Ammon's horn (tissue), 1 donor: ENCODE measurements at regions not wholly inside any gene's neighbourhood (a gene's known extent, or its start where the extent isn't known, plus 50 kb on each side); places are given as distances from the start of the nearest gene placed in this dataset.
"Not testable (repeated sequence)": the region's sequence is repeated elsewhere in the genome, so short reads cannot be mapped to it uniquely, and the experiment has no call there.

Experiments used
- DNase-seq: peaks from one replicate; pipeline ENCODE4 v3.0.0-alpha.2; 2016; ENCODE audit warnings: low spot score

GRCh38 chr14:38710196-38710595 is 392.8 kb downstream of the SEC23A start:
- no peak for DNase-seq

DNA sequence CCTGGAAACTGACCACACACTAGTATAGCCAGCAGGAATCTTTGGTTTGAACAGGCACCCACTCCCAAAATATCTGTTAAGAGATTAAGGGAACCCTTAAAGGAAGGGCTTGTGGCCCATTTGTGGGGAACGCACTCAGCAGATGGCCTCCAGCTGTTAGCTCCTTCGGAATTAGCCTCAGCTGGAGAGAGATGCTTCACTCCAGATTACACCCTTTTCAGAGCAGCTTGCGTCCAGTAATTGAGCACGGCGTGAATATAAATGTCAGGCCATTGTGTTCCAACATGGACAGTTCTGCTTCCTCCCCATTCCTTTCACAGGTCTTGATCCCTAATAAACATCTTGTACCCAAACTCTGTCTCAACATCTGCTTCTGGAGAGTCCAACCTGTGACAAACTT is 397.8 kb downstream of the SEC23A start:
- DNase-seq, result no peak

GRCh38 chr14:38704220-38704619 is 398.8 kb downstream of the SEC23A start:
- no peak for DNase-seq

DNA sequence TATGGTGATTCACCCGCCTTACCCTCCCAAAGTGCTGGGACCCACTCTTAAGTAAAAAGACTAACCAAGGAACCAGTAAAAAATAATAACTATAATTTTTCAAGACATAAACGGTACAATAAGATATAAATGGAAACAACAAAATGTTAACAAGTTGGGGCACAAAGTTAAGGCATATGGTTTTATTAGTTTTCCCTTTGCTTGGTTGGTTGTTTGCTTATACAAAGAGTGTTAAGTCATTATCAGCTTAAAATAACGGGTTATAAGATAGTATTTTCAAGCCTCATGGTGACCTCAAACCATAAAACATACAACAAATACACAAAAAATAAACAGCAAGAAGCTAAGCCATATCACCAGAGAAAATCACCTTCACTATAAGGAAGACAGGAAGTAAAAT is 406.1 kb downstream of the SEC23A start:
- no peak for DNase-seq

- no peak for DNase-seq
These were observed 409.6 kb downstream of the SEC23A start for GRCh38 chr14:38693423-38693822.

DNA sequence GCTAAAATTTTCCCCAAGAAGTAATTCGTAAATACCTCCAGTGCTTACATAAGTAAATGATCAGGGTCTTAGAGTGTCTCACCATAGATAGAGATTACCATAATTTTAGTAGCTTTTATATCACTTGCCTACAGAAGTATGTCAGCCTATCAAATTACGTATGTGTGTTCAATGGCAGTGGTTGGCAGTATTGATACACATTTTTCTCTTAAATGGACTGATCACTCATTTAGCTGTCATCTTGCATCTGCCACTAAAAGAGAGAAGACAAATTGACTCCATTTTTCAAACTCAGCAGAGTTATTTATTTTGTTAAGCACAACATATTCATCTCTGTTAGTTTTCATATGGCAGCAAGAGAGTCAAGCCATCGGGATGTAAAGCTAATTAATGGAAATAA is 413.1 kb upstream of the CLEC14A start:
- no peak for DNase-seq

DNA sequence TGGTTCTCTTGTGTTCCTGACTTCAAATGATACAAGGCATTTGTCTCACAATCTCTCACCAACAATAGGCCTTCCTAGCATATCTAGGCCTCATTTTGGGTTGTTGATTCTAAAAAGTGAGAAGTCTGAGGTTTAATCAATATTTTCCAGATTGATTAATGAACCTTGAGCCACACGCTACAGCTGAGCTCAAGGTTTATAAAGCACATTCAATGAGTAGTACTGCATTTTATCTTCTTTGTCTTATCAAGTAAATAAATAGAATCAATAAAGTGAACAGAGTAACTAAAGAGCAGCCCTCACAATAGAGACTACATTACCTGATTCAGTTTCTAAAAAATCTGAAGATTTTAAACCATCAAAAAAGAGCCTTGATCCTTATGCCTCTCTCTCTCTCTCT is 407.5 kb upstream of the CLEC14A start:
- no peak for DNase-seq

DNA sequence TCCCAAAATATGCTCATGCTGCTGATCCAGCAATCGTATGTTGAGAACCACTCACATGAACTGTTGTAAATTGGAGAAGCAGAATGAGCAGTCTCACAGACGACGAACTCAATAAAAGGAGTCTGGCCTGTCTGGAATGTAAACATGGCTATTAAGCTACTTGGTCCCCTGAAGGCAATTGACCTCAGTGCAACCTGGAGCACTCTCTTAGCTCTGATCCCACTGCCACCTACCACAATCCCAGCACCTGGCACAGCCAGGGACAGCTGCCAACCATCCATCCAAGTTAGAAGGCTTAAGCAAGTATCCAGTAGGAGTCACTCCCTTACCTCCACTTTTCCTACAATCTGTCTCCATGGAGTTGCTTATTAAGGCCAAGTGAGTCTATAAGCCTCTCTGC is 406.9 kb upstream of the CLEC14A start:
- no peak for DNase-seq

DNA sequence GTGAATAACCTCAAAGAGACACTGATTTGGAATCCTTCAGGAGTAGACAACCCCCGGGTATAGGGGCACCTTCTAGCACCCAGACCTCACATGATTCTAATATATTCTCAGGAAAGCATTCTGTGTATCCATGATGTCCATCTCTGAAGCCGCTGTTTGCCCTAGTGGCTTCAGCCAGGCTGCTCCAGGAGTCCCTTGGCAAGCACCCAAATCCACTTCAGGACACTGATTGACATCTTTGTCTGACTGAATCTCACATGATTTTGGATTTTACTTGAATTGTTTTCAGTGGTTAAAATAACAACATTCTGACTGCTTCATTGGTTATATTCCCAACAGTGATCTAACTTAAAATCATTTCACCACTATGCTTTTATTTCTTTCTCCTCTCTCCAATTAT is 390.5 kb upstream of the CLEC14A start:
- DNase-seq, result peak; percentile 29

- DNase-seq, result not testable (repeated sequence)
These were observed 379.0 kb upstream of the CLEC14A start for GRCh38 chr14:38634913-38635312.

DNA sequence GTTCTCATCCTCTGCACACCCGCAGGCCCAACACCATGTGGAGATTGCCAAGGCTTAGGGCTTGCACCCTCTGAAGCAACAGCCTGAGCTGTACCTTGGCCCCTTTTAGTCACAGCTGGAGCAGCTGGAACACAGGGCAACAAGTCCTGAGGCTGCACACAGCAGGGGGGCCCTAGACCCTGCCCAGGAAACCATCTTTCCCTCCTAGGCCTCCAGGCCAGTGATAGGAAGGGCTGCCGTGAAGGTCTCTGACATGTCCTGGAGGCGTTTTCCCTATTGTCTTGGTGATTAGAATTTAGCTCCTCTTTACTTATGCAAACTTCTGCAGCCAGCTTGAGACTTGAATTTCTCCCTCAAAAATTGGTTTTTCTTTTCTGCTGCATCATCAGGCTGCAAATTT is 373.5 kb upstream of the CLEC14A start:
- no peak for DNase-seq

DNA sequence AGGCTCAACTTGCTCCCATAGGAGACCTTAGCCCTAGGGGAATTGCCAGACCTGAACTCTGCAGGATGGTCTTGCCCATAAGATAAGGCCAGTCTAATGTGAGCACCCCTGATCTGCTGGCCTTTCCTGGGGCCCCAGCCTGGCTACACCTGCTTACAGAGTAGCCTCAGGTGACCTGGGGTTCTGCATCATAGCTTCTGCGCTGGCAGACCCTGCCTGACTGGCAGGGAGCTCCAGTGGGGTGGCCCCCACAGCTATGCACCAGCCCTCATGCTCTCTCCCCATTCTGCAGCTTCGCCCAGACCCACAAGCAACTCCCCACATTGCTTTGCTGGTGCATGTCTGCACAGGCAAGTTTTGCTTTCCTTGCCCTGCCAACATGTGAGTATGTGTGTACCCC is 371.3 kb upstream of the CLEC14A start:
- no peak for DNase-seq

GRCh38 chr14:38623661-38624060 is 367.8 kb upstream of the CLEC14A start:
- DNase-seq, result no peak

- DNase-seq, result no peak
These were observed 362.6 kb upstream of the CLEC14A start for GRCh38 chr14:38618514-38618913.

- peak; percentile 21 for DNase-seq
These were observed 361.1 kb upstream of the CLEC14A start for GRCh38 chr14:38616959-38617358.

DNA sequence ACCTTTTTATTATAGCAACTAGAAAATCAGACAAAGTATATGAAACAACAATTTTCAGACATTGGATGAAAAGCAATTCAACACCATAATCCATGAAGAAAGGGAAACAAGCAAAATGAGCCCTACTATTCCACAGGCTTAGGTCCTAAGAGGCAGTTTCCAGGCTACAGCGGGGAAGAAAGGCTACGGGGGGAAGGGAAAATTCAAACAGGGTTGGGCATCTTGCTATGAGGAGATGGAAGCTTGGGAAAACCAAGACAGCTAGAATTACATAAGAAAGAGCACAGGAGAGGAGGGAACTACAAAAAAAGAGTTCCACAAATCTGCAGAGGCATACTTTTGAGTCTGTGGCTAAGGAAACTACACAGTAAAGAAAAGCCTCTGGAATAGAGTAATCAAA is 356.0 kb upstream of the CLEC14A start:
- DNase-seq, result no peak

DNA sequence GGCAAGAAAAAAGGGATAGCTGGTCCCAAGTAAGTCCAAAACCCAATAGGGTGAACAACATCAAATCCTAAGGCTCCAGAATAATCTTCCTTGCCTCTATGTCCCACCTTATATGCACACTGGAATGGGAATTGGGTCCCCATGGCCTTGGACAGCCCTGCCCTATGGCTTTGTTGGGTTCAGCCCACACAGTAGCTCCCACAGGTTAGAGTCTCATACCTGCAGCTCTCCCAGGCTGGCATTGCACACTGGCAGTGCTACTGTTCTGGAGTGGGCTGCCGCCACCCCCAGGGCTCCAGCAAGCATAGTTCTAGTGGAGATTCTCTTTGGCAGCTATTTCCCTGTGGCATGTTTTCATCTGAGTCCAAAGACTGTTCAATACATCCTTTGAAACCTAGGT is 352.4 kb upstream of the CLEC14A start:
- no peak for DNase-seq

- DNase-seq, result no peak
These were observed 349.6 kb upstream of the CLEC14A start for GRCh38 chr14:38605193-38606114.

GRCh38 chr14:38600572-38600971 is 344.7 kb upstream of the CLEC14A start:
- not testable (repeated sequence) for DNase-seq

DNA sequence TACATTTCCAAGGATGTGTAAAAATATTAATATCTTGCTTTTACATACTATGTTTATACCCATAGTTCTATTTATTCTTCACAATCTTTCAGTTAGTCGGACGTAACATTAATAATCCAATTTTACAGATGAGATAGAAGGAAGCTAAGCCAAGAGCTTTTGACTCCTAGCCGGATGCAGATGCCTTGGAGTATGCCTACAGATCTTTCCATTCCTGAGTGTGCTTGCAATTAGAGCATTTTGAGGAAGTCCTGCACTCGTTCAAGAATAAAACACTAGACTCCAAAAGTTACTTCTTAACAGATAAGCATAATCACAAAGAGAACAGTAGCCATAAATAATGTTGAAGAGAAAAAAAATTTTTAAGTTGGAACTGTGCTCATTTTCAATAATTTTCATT is 337.6 kb upstream of the CLEC14A start:
- DNase-seq, result no peak

- no peak for DNase-seq
These were observed 337.0 kb upstream of the CLEC14A start for GRCh38 chr14:38592764-38593442.

DNA sequence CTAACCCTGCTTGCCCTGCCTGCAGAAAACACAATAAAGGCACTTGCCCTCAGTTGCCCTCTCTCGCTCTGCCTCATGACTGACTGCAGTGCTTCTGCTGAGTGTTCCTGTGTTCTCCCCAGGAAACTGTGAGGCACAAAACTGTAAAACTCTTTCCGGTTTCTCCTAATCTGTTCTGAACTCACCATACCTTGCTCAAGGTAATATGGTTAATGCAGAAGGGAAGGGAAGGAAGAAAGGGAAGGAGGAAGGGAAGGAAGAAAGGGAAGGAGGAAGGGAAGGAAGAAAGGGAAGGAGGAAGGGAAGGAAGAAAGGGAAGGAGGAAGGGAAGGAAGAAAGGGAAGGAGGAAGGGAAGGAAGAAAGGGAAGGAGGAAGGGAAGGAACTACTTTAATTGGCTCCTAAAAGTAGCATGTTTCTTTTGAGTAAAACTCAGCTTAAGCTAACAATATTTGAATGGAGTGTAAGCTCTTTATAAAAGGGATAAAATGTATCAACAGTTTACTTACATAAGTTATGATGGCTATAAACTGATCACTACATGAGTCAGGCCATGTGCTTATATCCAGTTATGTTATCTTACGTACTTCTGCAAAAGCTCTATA is 334.0 kb upstream of the CLEC14A start:
- DNase-seq, result no peak

DNA sequence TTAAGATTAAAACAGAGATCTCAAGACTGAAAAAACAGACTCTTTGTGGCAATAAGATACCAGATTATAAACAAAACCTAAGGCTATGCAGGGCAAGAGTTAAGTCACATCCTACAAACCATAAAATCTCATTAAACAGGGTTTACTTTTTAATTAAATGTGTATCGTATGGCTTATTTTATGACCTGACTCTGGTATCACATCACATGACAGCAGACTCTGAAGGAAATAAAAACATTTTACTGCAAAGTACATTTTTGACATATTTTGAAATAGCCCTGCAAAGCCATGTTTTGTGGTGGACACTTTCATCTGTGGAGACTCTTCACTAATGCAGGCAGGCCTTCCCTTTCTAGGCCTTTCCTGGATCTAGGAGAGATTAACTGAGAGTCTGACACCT is 327.6 kb upstream of the CLEC14A start:
- no peak for DNase-seq
